K562 (cell line): ENCODE measurements at regions not wholly inside any gene's neighbourhood (a gene's known extent, or its start where the extent isn't known, plus 50 kb on each side); places are given as distances from the start of the nearest gene placed in this dataset.

ENCODE experiments used
- ATAC-seq: fragments of 200-7000 bp; cut with Tn5 transposase; 3 replicates; pipeline ENCODE4 v1.9.1; 2020; ENCODE audit warnings: moderate library complexity
- BruUV-seq: library from RNA; stranded (reverse); fragments of 400-500 nt; replicated peaks from 2 replicates; lab custom pipeline; 2021; lab: Mats Ljungman, UMichigan
- CTCF ChIA-PET: fragments of 300-600 bp; formaldehyde crosslinking; extraction: SDS; loops from one replicate; lab custom pipeline; 2021; ENCODE audit warnings: low intra/inter-chr PET ratio; lab: Yijun Ruan, JAX
- POLR2A ChIA-PET: fragments of 300-600, 350-650 bp; sonication (Branson Sonifier 250); formaldehyde crosslinking; extraction: SDS; loops from one replicate; lab custom pipeline; 2021; ENCODE audit warnings: antibody characterized with exemption, inconsistent platforms; lab: Yijun Ruan, JAX
- DNase-seq, 4 experiments: peaks; one replicate each; pipeline versions ENCODE4 v3.0.0 to v3.0.0-alpha.2; 2011 to 2018; ENCODE audit warnings: low spot score in 3 of 4, mixed read lengths in 3 of 4; ENCODE audit errors: extremely low read depth in 1 of 4
- FAIRE-seq: peaks from 2 replicates; lab custom pipeline; 2011; peaks lifted over from hg19 to GRCh38; lab: Jason Lieb, UNC
- H2AFZ ChIP-seq: 2 replicates; pipeline ENCODE4 v1.6.0; 2011; ENCODE audit warnings: low read depth, low read length, control low read depth, inconsistent platforms
- H3K27ac ChIP-seq: fragments of 200-600 bp; 3 replicates; pipeline ENCODE4 v1.8.0; 2011; ENCODE audit warnings: low read depth, mild to moderate bottlenecking, control low read depth, inconsistent platforms, low read length, moderate library complexity, mixed read lengths; ENCODE audit errors: extremely low read depth
- H3K27me3 ChIP-seq, 2 experiments: fragments of 300-600 bp in 1 of 2; 2 replicates in 1 of 2; 3 replicates in 1 of 2; pipeline versions ENCODE4 v1.6.0 to v1.8.0; 2011; ENCODE audit warnings: inconsistent platforms in 2 of 2, low read length in 2 of 2, mild to moderate bottlenecking in 1 of 2, mixed read lengths in 1 of 2, moderate library complexity in 1 of 2; ENCODE audit not compliant: control insufficient read depth in 2 of 2, insufficient read depth in 2 of 2
- H3K36me3 ChIP-seq: fragments of 300-600 bp; 3 replicates; pipeline ENCODE4 v1.8.0; 2011; ENCODE audit warnings: mild to moderate bottlenecking, low read length, inconsistent platforms; ENCODE audit not compliant: control insufficient read depth, insufficient read depth
- H3K4me1 ChIP-seq, 2 experiments: fragments of 200-600 bp in 1 of 2; replicated peaks in 1 of 2; 2 replicates in 1 of 2; 3 replicates in 1 of 2; pipeline versions ENCODE4 v1.5.1 to v1.8.0; 2011; ENCODE audit warnings: inconsistent platforms in 2 of 2, low read length in 2 of 2, mild to moderate bottlenecking in 1 of 2, mixed read lengths in 1 of 2, moderate library complexity in 1 of 2; ENCODE audit not compliant: control insufficient read depth in 2 of 2, insufficient read depth in 2 of 2
- H3K4me2 ChIP-seq: 2 replicates; pipeline ENCODE4 v1.6.1; 2011; ENCODE audit warnings: low read length, control low read depth, inconsistent platforms, mixed read lengths; ENCODE audit not compliant: insufficient read depth
- H3K4me3 ChIP-seq: fragments of 200-600 bp; sonication (generic), shearing (Covaris generic); 2 replicates; pipeline ENCODE4 v1.5.1; 2016; ENCODE audit warnings: control low read depth, inconsistent platforms
- H3K79me2 ChIP-seq: fragments of 200-600 bp; 3 replicates; pipeline ENCODE4 v1.8.0; 2011; ENCODE audit warnings: low read length, inconsistent platforms; ENCODE audit not compliant: control insufficient read depth, insufficient read depth
- H3K9ac ChIP-seq, 2 experiments: 2 replicates each; pipeline versions ENCODE4 v1.6.0 to v1.6.1; 2011; ENCODE audit warnings: low read depth in 2 of 2, low read length in 2 of 2, control low read depth in 1 of 2, inconsistent platforms in 1 of 2, mild to moderate bottlenecking in 1 of 2, mixed read lengths in 1 of 2; ENCODE audit not compliant: insufficient read depth in 1 of 2
- H3K9me1 ChIP-seq: one replicate; pipeline ENCODE4 v1.6.0; 2011; ENCODE audit warnings: inconsistent platforms, mild to moderate bottlenecking, low read length, moderate library complexity; ENCODE audit not compliant: control insufficient read depth, insufficient read depth
- H3K9me3 ChIP-seq: replicated peaks from 2 replicates; pipeline ENCODE4 v1.5.1; 2011; ENCODE audit warnings: low read depth, low read length, inconsistent platforms; ENCODE audit not compliant: control insufficient read depth, insufficient read depth
- H4K20me1 ChIP-seq: replicated peaks from 2 replicates; pipeline ENCODE4 v1.6.1; 2011; ENCODE audit warnings: low read length, inconsistent platforms, mixed read lengths; ENCODE audit not compliant: control insufficient read depth, insufficient read depth
- CBX5 ChIP-seq: IDR thresholded peaks from 2 replicates; pipeline ENCODE4 v1.6.1; 2014; ENCODE audit warnings: low read depth, borderline replicate concordance
- CREB3L1 ChIP-seq: fragments of 450-650 bp; IDR thresholded peaks from 2 replicates; pipeline ENCODE4 v1.6.1; 2014; ENCODE audit warnings: low read depth, mild to moderate bottlenecking, moderate library complexity, borderline replicate concordance
- MAFG ChIP-seq: fragments of 450-650 bp; conservative IDR thresholded peaks from 2 replicates; pipeline ENCODE4 v1.6.1; 2016; ENCODE audit warnings: missing genetic modification characterization, missing compliant biosample characterization
- MITF ChIP-seq: IDR thresholded peaks from 2 replicates; pipeline ENCODE4 v1.6.1; 2014; ENCODE audit warnings: antibody characterized with exemption
- PCBP2 ChIP-seq: fragments of 200-400 bp; formaldehyde crosslinking; IDR thresholded peaks from 2 replicates; pipeline ENCODE4 v1.6.1; 2018; ENCODE audit warnings: low read length, low read depth, mild to moderate bottlenecking, moderate library complexity; ENCODE audit not compliant: poor library complexity, severe bottlenecking
- POLR2B ChIP-seq: fragments of 450-650 bp; IDR thresholded peaks from 2 replicates; pipeline ENCODE4 v1.6.1; 2018; ENCODE audit warnings: low read depth; ENCODE audit not compliant: partially characterized antibody
- PRDM10 ChIP-seq: fragments of 450-650 bp; IDR thresholded peaks from 2 replicates; pipeline ENCODE4 v1.6.1; 2018; ENCODE audit not compliant: partially characterized antibody
- RFX1 ChIP-seq: fragments of 450-650 bp; IDR thresholded peaks from 2 replicates; pipeline ENCODE4 v1.6.1; 2016; ENCODE audit warnings: mild to moderate bottlenecking, moderate library complexity
- ZNF280B ChIP-seq: fragments of 250-450 bp; sonication (Bioruptor Pico); IDR thresholded peaks from 2 replicates; pipeline ENCODE4 v1.5.1; 2021; ENCODE audit warnings: mild to moderate bottlenecking
- ZNF507 ChIP-seq: conservative IDR thresholded peaks from 2 replicates; pipeline ENCODE4 v1.6.1; 2017; ENCODE audit warnings: missing genetic modification characterization, missing compliant biosample characterization
- ZNF79 ChIP-seq: fragments of 250-450 bp; sonication (Bioruptor Pico); IDR thresholded peaks from 2 replicates; pipeline ENCODE4 v1.4.0; 2020; ENCODE audit warnings: low read depth, mild to moderate bottlenecking, moderate library complexity
- WGBS: fragments of 100-300 bp; shearing (Covaris generic); methylation state at CpG from one replicate; pipeline ENCODE4 v1.1.6; 2016; ENCODE audit warnings: low coverage, mixed read lengths; ENCODE audit not compliant: insufficient coverage; ENCODE audit errors: missing lambda C conversion rate; 5-methylcytosine and 5-hydroxymethylcytosine counted together
- in situ Hi-C: fragments of 300-500 bp; cut with MboI; formaldehyde crosslinking; loops from 4 replicates; pipeline ENCODE4 v1.15.0; 2018; ENCODE audit warnings: inconsistent platforms, mixed read lengths
- intact Hi-C: fragments of 100-400 bp; cut with micrococcal nuclease; formaldehyde crosslinking; loops from 2 replicates; pipeline ENCODE4 v1.14.2; 2022

GRCh38 chr3:181458857-181459256, 252.9 kb upstream of the SOX2 start (continued):
- no peak for TF ChIP-seq PRDM10
- TF ChIP-seq MITF: no peak

GRCh38 chr3:181457756-181458155, 254.0 kb upstream of the SOX2 start:
- H3K9ac ChIP-seq: no peak overlapping the region
- WGBS: 0% methylated on average over 4 of the region's 4 CpGs
- no peaks in the 10 kb centered on the region for H3K27me3 ChIP-seq
- no peak overlapping the region for H2AFZ ChIP-seq
- no peaks in the 10 kb centered on the region for H3K4me1 ChIP-seq
- H3K79me2 ChIP-seq: no peaks in the 10 kb centered on the region
- H3K36me3 ChIP-seq: no peaks in the 10 kb centered on the region
- no peaks in the 10 kb centered on the region for H3K9me1 ChIP-seq
- no TSS peak for BruUV-seq
- ChIA-PET POLR2A (no interaction called here), CTCF (no interaction called here)
- H4K20me1 ChIP-seq: no peaks in the 10 kb centered on the region
- no peak overlapping the region for H3K27ac ChIP-seq
- ATAC-seq (no peak), FAIRE-seq (no peak), DNase-seq (no peak)
- intact Hi-C loops: no loop called here
- no peak overlapping the region for H3K4me3 ChIP-seq
- H3K4me2 ChIP-seq: no peak overlapping the region
- in situ Hi-C loops: no loop called here
- H3K9me3 ChIP-seq: no peaks in the 10 kb centered on the region; the same call in 1 of the 2 replicates
- no peak for TF ChIP-seq ZNF507
- TF ChIP-seq MAFG (tag): no peak
- TF ChIP-seq RFX1: no peak
- no peak for TF ChIP-seq ZNF79 (CRISPR knock-in tag)
- TF ChIP-seq ZNF280B (CRISPR knock-in tag): no peak
- no peak for TF ChIP-seq PCBP2
- TF ChIP-seq POLR2B: no peak
- no peak for TF ChIP-seq CBX5
- no peak for TF ChIP-seq CREB3L1
